Erythroblast (primary cell): ENCODE measurements at regions not wholly inside any gene's neighbourhood (a gene's known extent, or its start where the extent isn't known, plus 50 kb on each side); places are given as distances from the start of the nearest gene placed in this dataset.
"Not testable (repeated sequence)": the region's sequence is repeated elsewhere in the genome, so short reads cannot be mapped to it uniquely, and the experiment has no call there.

Source experiments
- DNase-seq, 2 experiments: peaks; one replicate each; lab custom pipeline; 2025; lab: John Stamatoyannopoulos, UW
- GATA1 ChIP-seq: IDR thresholded peaks from 2 replicates; pipeline ENCODE4 v1.6.1; 2011; ENCODE audit warnings: low read depth, mild to moderate bottlenecking, control low read depth, low read length, moderate library complexity
- POLR2A ChIP-seq: IDR thresholded peaks from 2 replicates; pipeline ENCODE4 v1.6.1; 2011; ENCODE audit warnings: mild to moderate bottlenecking, low read length

DNA sequence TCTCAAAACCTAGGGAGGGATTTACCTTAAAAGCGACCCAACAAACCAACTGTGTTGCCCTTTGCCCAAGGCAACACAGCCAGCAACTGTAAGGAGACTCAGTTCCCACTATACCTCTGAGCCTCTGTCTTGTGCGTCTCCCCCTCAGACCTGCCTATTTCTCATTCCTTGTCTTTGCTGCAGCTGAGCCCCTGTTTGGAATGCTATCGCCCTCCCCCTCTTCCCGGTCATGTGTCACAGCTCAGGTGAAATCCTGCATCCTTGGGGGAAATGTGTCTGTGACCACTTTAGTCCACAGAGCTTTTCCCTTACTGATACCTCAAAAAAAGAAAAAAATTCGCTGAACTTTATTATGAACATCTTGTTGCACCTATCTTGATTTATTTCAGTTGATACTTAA, 52.0 kb upstream of the LRIG1 start:
- no peak for TF ChIP-seq GATA1
- no peak for TF ChIP-seq POLR2A
- no peak for DNase-seq

DNA sequence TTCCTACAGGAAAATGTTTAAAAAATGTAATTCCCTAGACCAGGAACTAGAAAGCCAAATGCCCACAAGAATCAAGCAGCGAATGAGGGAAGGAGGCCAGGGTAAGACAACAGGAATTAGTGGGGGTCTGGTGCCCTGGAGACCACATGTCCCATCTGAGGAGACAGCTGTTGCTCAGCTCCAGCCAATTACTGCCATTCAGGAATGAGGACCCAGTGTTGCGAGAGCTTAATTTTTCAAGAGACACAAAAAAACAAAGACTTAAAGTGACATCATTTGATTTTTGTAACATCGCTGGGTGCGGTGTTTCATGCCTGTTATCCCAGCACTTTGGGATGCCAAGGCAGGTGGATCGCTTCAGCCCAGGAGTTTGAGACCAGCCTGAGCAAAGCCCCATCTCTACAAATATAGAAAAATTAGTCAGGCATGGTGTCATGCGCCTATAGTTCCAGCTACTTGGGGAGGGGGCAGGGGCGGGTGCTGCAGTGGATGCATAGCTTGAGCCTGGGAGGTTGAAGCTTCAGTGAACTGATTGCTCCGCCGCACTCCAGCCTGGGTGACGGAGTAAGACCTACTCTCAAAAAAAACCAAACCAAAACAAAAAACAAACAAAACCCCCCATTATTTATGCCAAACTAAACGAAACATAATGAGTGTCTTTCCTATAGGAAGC, 52.8 kb upstream of the LRIG1 start:
- no peak for DNase-seq
- no peak for TF ChIP-seq POLR2A

DNA sequence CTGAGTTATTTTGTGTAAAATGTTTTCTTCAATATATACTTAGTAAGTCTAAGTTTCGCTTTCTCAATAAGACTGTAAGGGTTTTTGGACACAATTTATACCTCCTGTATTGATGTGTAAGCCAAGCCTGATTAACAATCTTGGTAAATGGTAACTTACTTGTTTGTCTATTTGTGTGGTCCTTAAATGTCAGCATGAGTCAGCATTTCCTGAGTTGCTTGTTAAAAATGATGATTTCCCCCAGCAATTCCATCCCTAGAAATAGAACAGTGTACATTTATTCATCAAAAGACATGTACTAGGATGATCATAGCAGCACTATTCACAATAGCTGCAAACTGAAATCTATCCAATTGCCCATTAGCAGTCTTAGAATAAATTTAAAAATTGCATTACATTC, 53.4 kb upstream of the LRIG1 start:
- TF ChIP-seq GATA1: no peak
- no peak for TF ChIP-seq POLR2A
- peak in 1 of 2 experiments; percentile 23 for DNase-seq

DNA sequence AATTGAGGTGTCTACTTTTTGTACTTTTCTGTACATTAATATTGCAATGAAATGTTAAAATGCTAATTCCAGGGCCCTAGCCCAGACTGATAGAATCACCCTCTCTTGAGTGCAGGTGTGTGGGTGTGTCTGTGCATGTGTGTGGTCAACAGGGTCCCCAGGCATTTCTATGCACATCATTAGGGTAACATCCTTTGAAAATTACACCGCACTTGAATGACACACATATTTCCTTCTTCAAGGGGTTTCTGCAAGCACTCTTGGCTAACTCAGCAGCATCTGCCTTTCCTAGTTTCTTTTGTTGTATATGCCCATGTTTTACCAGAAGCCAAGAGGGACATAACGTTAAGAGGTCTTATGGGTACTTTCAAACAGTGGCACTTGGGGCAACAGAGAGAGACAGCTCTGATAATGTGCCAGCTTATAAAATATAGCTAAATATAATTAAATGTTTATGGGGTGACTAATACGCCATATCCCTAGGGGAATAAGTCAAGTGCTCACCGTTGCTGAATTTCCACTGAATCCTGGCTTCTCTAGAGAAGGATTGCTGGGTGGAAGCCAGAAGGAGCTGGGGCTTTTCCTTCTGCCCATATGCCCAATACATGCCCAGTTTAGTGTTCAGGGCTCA, 54.5 kb upstream of the LRIG1 start:
- no peak for DNase-seq
- no peak for TF ChIP-seq POLR2A
- no peak for TF ChIP-seq GATA1

DNA sequence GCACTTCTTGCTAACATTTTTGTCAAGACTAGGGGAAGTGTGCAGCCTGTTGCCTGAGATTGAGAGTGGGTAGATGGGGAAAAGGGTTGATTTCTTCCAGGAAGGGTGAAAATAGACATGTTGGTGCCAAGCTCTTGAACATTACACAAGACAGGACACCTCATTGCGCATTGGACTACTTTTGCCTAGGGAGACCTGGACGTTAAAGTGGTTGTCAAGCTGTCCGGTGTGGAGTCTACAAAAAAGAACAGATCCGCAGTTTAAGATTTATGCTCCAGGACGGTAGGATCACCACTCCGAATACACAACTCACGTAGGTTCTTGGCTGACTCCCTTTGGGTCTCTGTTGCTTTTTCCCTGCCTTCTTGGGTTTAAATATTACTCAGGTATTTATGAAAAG, 56.3 kb upstream of the LRIG1 start:
- DNase-seq: no peak
- TF ChIP-seq POLR2A (no peak), GATA1 (no peak)

DNA sequence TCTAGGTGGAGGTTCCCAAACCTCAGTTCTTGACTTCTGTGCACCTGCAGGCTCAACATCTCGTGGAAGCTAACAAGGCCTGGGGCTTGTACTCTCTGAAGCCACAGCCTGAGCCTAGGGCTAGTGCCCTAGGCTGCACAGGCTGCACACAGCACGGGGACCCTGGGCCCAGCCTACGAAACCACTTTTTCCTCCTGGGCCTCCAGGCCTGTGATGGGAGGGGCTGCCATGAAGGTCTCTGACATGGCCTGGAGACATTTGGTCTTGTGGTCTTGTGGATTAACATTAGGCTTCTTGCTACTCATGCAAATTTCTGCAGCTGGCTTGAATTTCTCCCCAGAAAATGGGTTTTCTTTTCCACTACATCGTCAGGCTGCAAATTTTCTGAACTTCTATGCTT, 59.1 kb upstream of the LRIG1 start:
- DNase-seq: not testable (repeated sequence)

DNA sequence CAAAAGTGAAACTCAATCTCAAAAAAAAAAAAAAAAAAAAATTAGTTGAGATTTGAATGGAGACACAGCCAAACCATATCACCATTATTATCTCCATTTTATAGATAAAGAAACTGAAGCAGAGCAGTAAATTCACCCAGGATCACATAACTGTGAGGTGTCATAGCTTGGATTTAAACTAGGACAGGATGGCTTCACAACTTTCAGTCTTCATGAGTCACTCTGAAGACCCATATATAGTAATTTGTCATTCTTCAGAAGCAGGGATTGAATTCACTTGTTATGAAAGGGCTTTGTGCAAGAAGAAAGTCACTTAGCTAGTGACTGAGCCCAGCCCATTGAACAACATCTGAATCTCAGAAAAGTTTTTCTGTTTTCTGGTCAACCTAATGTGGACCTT, 60.5 kb upstream of the LRIG1 start:
- TF ChIP-seq GATA1 (no peak), POLR2A (no peak)

DNA sequence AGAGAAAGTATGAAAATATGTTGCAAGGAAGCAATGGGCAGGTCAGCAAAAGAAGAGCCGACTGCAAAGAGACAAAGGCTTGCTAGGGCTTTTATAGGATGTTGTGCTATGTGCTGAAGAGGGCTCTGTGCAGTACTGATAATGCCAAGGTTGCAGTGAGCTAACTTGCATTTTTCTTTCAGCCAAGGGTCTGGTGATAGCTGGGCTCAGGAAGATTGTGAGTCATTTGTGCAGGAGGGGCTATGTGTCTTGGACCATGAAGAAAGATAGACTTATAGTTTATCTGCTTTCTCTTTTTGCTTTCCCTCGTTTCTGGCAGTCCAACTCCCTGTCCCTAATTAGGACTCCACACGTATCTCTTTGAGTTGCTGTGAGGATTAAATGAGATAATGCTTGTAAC, 64.5 kb upstream of the LRIG1 start:
- peak in 1 of 2 experiments; percentile 8 for DNase-seq
- TF ChIP-seq POLR2A (no peak), GATA1 (no peak)

More for the DNA sequence above, 60.5 kb upstream of the LRIG1 start:
- no peak for DNase-seq

DNA sequence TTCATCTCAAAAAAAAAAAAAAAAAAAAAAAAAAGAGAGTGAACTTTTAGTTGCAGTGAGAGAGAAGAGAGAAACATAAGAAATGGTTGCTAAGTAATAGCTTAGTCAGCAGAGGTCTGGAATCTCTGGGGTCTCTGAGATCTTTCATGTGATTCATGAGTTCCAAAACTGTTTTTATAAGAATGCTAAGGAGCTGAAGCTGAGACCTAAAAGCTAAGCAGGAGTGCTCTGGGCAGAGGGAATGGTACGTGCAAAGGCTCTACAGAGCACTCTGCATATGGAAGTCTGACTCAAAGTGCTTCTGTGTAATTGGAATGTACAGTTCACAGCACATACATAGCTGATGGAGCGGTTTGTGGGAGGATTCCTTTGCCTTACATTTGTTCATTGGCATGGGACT, 66.3 kb upstream of the LRIG1 start:
- DNase-seq: no peak
- TF ChIP-seq GATA1 (no peak), POLR2A (no peak)

DNA sequence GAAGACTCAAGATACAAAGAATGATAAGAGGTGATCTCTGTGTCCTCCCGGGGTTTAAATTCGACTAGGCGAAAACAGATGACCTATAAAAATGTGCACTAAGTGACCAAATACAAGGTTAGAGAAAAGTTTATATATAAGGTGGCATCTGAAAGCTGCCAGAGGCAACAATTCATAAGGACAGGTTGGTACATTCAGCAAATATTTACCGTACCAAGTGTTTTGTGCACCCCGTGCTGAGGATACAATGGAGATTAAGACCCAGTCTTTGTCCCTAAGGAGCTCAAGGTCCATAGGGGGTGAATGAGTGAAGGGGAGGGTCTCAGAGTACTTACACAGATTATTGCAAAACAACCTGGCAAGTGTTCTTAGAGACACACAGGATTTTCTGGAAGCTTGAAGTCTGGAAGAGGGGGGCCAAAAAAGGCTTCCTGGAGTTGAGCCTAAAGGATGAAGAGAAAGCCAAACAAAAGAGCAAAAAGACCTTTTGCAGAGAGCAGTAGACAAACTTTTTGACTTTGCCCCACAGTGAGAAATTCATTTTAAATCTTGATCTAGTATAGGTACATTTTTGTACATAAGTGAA, 71.4 kb upstream of the LRIG1 start:
- TF ChIP-seq POLR2A (no peak), GATA1 (no peak)
- DNase-seq: no peak

DNA sequence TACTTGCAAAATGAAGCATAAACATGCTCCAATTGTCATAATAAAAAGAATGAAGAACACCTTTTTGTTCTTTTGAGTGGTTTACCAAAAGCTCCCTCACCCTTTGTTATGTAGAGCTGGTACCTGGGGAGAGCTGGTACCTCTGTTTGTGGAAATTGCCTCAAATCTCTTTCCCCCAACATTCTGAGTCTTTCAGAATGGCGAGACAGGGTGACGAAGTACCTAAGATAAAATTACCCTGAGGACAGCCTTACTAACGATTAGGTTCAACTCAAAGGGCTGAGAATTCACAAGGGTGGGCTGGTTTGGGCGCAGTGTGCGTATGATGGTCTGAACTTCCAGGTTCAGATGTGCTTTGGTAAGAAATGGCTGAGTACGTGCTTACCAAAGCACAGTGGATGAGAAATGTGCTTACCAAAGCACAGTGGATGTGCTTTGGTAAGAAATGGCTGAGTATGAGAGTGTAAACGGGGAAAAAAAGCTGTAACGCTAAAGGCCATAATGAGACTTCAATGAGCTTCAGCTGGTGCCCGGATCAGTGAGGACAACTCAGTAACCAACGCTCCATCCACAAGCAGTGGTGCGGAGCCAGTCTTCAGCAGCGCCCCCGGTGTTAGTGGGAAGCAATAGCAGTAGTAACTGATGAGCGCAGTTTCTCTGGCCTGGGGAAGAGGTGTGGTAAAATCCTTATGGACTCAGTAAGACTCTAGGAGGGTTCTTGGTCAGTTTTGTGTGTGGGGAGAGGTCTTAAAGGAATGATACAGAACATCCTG, 72.3 kb upstream of the LRIG1 start:
- DNase-seq: peak; percentile 9 to 18
- TF ChIP-seq POLR2A (no peak), GATA1 (no peak)

DNA sequence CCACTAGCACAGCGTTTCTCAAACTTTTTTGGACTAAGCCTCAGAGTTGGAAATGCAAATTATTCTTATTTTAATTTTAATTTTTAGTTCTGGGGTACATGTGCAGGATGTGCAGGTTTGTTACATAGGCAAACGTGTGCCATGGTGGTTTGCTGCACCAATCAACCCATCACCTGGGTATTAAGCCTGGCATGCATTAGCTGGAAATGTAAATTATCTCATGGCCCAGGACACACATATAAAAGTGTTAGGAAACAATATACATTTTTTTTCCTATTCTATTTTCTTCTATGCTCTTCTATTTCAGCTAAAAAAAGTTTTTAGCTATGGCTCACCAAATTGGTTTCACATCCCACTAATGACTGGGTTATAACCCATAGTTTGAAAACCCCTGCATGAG, 73.3 kb upstream of the LRIG1 start:
- no peak for DNase-seq
- no peak for TF ChIP-seq GATA1
- TF ChIP-seq POLR2A: no peak

DNA sequence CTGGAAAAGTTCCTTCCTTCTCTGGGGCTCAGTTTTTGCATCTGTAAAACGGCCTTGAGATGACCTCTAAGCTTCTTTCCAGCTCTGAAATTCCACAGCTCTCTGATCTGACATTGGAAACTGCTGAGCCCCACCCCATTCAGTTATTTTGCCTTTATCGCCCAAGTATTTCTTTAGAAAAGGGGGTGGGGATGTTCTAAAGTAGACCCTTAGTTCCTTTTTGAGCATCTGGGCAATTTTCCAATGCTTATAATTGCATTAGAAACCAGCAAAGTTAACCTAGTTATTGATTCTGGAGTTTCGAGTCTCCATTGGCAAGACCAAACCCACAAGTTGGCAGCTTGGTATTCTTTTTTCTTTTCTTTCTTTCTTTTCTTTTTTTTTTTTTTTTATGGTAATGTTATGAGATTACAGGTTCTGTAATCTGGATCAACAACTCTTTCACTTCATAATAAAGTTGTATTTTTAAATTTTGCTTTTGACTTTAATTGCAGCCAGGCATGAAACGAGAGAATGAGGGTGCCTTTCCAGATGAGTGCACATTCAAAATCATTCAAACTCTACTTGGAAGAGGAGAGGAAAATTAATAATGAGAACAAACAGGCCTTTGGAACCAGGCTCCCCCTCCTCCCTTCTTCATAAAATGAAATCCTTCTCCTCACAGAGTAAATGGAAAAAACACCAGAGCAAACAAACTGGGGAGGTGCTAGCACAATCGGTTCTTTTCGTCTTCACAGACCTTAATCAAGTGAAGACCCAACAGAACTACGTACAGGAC, 76.8 kb upstream of the LRIG1 start:
- no peak for DNase-seq
- no peak for TF ChIP-seq GATA1
- no peak for TF ChIP-seq POLR2A
